ENCODE measurements at regions not wholly inside any gene's neighbourhood (a gene's known extent, or its start where the extent isn't known, plus 50 kb on each side); places are given as distances from the start of the nearest gene placed in this dataset.
A peak's percentile ranks its signal among the peaks of the same experiment; 100 is the strongest.

DNA sequence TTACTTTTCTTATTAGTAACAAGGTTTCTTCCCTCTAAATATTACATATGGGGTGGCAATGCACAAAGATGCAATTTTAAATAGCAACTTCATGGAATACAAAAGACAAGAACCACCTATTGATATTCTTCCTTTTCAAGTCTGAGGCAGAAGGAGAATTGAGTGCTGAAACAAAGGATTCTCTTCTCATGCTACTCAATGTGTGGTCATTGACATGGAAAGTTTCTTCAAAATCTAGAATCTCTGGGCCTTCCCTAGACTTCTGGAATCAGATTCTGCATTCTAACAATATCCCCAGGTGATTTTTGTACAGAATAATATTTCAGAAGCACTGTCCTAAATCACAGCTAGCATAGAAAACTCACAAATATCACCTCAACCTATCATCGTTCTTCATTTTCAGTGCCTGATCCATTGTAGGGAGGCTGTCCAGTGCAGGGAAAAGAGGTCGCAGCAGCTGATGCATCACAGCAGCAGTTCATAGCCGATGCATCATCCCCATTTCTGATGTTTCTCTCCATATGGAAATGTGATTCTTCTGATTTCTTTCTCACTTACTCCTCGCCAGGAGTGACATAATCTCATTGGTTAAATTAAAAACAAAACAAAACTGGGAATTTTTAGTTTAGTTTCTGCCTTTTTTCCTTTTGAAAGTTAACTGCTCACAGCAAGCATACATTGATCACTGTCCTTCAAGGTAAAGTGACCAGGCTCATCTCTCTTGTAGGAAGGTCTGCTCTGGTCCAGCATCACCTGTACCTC, 139.5 kb upstream of the FAM83B start:
- DNase-seq (ENCODE audit: low read depth in 4 of 4, low spot score in 3 of 4) = no peak

GRCh38 chr6:54710456-54710855, 136.1 kb upstream of the FAM83B start:
- no peak for DNase-seq (ENCODE audit: low read depth in 4 of 4, low spot score in 3 of 4)

GRCh38 chr6:54716010-54716409, 130.6 kb upstream of the FAM83B start:
- no peak for DNase-seq (ENCODE audit: low read depth in 4 of 4, low spot score in 3 of 4)

GRCh38 chr6:54716877-54717276, 129.7 kb upstream of the FAM83B start:
- DNase-seq (ENCODE audit: low read depth in 4 of 4, low spot score in 3 of 4) = peak in 1 of 4 donors; percentile 5

DNA sequence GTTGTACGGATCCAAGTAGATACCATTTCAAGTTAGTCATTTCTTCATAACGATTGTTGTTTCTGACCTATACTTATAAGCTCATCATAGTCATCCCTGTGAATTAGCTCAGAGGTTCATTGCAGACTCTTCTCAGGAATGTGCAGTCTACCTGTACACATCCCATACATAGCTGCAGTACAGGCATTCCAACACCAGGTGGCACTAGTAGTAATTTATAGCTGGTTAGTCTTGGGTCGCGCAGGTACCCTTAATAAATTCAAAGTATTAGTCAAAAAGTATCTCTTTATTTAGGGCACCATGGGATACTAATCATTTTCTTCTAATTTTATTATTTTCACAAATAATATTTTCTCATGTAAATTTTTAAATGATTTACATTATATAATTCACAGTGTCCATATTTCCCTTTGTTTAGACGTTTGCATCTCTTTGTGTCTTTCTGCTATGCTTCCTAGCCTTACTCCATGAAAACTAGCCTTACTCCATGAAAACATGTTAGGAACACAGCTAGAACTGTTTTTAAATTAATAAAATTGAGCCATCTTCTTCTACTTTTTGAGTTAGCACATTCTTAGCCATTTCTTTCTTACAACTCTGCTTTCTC, 128.6 kb upstream of the FAM83B start:
- DNase-seq (ENCODE audit: low read depth in 4 of 4, low spot score in 3 of 4) = peak in 2 of 4 donors; percentile 31 to 32

GRCh38 chr6:54718541-54719023, 128.0 kb upstream of the FAM83B start:
- no peak for DNase-seq (ENCODE audit: low read depth in 4 of 4, low spot score in 3 of 4)

- peak in 1 of 4 donors; percentile 26 for DNase-seq (ENCODE audit: low read depth in 4 of 4, low spot score in 3 of 4)
These were observed 127.4 kb upstream of the FAM83B start for GRCh38 chr6:54719131-54719530.

DNA sequence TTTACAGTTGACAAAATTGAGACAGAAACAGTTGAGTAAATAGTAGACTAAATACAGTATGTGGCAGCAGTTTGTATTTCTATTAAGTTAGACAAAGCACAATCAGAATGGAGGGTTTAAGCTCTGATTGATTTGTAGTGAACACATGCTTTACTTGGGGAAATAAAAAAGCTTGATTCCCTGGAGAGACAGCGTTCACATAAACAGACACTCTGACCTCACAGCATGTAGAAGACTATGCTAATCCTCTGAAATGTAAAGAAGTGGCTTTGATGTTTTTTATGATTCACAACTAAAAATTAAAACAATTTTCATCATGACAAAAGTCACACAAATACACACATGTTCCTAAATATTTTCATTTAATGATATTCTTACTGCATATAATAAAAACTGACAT, 126.9 kb upstream of the FAM83B start:
- DNase-seq (ENCODE audit: low read depth in 4 of 4, low spot score in 3 of 4) = no peak

DNA sequence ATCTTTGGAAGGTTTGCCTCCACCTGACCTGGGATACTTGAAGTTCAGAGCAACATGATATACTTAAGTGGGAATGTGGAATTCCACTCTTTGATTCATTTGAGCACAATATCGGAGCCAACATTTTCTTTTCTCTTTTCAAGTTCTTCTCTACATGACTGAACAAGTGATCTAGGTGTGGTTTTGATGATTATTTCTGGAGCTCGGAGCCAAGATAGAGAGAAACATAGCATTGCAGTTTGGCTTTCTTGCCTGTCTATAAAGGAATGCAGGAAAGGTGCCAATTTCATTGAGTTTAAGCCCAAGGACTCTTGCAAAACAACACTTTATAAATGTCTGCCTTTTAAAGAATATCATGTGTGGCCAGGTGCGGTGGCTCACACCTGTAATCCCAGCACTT, 124.2 kb upstream of the FAM83B start:
- DNase-seq (ENCODE audit: low read depth in 4 of 4, low spot score in 3 of 4) = no peak

- no peak for DNase-seq (ENCODE audit: low read depth in 4 of 4, low spot score in 3 of 4)
These were observed 116.9 kb upstream of the FAM83B start for GRCh38 chr6:54729716-54730115.

DNA sequence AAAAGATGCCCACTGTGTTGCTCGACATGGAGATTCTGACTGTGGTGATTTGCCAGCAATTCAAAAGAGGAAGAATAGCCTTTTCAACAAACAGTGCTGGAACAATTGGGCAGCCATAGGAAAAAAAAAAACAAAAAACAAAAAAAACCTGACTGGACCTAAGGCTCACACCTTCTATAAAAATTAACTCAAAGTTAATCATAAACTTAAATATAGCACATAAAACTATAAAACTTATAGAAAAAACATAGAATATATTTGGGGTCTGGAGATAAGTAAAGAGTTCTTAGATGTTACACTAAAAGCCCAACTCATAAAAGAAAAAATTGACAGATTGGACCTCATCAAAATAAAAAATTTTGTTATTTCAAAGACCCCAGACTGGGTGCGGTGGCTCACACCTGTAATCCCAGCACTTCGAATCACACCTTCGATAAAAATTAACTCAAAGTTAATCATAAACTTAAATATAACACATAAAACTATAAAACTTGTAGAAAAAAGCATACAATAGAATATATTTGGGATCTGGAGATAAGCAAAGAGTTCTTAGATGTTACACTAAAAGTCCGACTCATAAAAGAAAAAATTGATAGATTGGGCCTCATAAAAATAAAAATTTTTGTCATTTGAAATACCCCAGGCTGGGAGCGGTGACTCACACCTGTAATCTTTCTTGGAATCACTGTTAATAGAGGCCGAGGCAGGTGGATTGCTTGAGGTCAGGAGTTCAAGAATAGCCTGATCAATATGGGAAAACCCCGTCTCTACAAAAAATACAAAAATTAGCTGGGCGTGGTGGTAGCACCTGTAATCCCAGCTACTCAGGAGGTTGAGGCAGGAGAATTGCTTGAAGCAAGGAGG, 115.6 kb upstream of the FAM83B start:
- no peak for DNase-seq (ENCODE audit: low read depth in 4 of 4, low spot score in 3 of 4)

DNA sequence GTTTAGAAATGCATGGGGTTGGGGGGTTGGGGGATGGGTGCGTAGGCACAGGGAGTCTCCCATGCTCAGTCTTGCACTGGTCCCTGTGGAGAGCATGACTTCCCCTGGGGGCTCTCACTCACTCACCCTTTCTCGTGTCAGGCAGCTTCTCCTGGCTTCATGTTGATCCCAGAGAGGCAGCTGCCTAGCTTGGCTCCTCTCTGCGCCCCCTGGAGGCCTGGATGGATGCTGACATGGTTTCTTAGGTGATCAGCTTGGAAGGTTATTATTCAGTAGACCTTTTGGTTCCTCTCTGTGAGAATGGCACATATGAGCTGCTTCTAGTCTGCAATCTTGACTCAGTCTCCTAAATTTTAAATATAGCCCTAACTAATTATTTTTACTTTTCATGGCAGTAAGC, 109.3 kb upstream of the FAM83B start:
- DNase-seq (ENCODE audit: low read depth in 4 of 4, low spot score in 3 of 4) = no peak

- DNase-seq (ENCODE audit: low read depth in 4 of 4, low spot score in 3 of 4) = no peak
These were observed 98.6 kb upstream of the FAM83B start for GRCh38 chr6:54747955-54748354.

- DNase-seq (ENCODE audit: low read depth in 4 of 4, low spot score in 3 of 4) = no peak
These were observed 92.2 kb upstream of the FAM83B start for GRCh38 chr6:54754406-54754805.

DNA sequence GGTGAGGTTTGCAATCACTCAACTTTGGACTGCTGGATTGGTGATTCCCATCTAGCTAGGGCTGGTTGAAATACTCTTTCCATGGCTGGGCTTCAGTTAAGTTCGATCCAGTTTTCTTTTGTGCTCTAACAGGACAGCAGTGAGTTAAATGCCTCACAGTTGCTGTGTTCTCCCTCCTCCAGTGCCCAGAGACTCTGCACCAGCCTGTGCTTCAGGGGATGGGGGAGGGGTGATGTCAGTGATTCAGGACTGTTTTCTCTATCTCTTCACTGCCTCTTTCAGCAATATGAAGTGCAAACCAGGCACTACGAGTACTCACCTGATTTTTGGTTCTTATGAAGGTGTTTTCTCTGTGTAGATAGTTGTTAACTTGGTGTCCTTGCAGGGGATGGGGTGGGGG, 88.2 kb upstream of the FAM83B start:
- DNase-seq (ENCODE audit: low read depth in 4 of 4, low spot score in 3 of 4) = no peak

DNA sequence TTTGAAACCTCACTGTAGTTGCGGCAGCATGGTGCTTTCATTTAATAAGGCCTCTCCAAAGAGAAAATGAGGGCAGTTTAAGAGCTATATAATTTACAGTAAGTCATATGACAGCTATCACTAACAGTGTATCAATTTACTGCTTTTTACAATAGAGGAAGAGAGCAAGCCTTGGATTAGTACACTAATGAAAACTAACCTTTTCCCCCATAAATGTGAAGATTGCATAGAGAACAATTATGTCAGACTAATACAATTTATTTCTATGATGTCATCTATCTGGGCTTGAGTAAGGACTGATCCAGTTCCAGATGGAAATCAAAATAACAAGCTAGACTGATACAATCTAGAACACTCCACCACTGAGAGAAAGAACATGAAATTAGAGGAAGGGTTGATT, 78.1 kb upstream of the FAM83B start:
- DNase-seq (ENCODE audit: low read depth in 4 of 4, low spot score in 3 of 4) = no peak

DNA sequence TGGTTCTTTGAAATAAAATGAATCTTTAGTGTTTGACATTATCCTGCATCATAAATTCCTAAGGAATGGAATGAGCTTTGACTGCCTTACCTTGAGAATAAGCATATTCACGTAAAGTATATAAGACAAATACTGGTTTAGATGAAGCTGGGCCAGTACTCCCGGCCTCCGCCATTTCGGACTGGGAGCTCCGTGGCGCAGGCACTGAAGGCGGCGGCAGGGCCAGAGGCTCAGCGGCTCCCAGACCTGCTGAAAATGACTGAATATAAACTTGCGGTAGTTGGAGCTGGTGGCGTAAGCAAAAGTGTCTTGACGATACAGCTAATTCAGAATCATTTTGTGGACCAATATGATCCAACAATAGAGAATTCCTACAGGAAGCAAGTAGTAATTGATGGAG, 76.2 kb upstream of the FAM83B start:
- DNase-seq (ENCODE audit: low read depth in 4 of 4, low spot score in 3 of 4) = no peak

DNA sequence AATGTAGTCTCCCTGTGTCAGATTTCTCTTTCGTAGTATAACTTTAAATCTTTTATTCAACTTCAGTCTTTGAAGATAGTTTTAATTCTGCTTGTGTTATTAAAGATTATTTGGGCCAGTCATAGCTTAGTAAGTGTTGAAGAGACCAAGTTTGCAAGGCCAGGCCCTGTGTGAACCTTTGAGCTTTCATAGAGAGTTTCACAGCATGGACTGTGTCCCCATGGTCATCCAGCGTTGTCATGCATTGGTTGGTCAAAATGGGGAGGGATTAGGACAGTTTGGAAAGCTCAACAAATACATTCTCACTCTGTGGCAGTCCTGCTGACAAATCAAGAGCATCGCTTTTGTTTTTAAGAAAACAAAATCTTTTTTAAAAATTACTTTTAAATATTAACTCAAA, 74.6 kb upstream of the FAM83B start:
- no peak for DNase-seq (ENCODE audit: low read depth in 4 of 4, low spot score in 3 of 4)

DNA sequence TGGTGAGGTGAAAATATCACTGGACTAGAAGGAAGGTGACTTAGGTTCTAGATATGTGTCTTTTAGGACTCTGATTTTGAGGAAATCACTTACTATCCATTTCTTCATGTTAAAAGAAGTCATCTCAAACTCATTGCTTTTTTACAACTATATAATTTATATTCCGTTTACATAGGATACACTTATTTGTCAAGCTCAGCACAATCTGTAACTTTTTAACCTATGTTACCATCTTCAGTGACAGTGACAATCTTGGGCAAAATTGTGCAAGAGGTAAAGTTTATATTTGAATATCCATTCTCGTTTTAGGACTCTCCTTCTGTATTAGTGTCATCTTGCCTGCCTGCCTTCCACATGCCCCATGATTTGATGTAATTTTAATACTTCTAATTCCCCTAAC, 74.0 kb upstream of the FAM83B start:
- no peak for DNase-seq (ENCODE audit: low read depth in 4 of 4, low spot score in 3 of 4)

- DNase-seq (ENCODE audit: low read depth in 4 of 4, low spot score in 3 of 4) = no peak
These were observed 71.0 kb upstream of the FAM83B start for GRCh38 chr6:54775576-54775975.

DNA sequence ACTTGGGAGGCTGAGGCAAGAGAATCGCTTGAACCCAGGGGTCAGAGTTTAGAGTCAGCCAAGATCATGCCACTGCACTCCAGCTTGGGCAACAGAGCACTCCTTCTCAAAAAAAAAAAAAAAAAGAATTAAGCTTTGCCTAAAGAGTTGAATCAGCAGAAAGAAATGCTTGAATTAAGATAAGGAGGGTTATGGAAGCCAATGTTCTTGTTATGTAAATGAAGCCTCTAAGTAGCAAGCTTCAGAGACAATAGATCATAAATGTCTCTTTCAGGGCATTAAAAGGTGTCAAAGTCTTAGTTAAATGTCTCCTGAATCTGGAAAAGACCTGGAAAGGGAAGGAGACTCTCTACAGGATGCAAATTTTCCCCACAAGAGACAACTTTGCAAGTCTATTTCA, 69.7 kb upstream of the FAM83B start:
- no peak for DNase-seq (ENCODE audit: low read depth in 4 of 4, low spot score in 3 of 4)
